22Rv1 (cell line): ENCODE measurements at regions not wholly inside any gene's neighbourhood (a gene's known extent, or its start where the extent isn't known, plus 50 kb on each side); places are given as distances from the start of the nearest gene placed in this dataset.

Experiments used
- ZFX ChIP-seq: fragments of 450-650 bp; IDR thresholded peaks from 2 replicates; pipeline ENCODE4 v1.6.1; 2017; ENCODE audit warnings: antibody characterized with exemption, borderline replicate concordance
- TF ChIP-seq, protein P1 (sequence below): fragments of 450-650 bp; IDR thresholded peaks from 2 replicates; pipeline ENCODE4 v1.5.1; 2017; ENCODE audit warnings: mild to moderate bottlenecking

DNA sequence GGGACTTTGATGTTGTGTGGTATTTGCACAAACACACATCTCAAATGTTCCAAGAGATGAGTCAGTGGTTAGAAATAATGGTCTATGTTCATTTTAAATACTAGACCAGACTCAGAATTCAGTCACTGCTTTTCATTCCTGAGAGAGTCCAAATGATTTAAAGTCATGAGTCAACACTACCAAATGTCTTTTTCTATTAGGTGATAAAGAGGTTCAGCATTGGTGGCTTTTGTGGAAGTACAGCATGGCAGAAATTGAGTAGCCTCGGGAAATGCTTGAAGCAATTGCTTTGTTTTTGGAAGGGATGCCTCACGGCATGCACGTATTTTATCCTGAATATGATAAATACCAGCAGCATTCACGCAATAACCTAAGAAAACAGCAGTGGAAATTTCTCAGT lies 115.7 kb downstream of the DIO2 start:
- TF ChIP-seq, protein P1, sequence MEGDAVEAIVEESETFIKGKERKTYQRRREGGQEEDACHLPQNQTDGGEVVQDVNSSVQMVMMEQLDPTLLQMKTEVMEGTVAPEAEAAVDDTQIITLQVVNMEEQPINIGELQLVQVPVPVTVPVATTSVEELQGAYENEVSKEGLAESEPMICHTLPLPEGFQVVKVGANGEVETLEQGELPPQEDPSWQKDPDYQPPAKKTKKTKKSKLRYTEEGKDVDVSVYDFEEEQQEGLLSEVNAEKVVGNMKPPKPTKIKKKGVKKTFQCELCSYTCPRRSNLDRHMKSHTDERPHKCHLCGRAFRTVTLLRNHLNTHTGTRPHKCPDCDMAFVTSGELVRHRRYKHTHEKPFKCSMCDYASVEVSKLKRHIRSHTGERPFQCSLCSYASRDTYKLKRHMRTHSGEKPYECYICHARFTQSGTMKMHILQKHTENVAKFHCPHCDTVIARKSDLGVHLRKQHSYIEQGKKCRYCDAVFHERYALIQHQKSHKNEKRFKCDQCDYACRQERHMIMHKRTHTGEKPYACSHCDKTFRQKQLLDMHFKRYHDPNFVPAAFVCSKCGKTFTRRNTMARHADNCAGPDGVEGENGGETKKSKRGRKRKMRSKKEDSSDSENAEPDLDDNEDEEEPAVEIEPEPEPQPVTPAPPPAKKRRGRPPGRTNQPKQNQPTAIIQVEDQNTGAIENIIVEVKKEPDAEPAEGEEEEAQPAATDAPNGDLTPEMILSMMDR = no peak
- TF ChIP-seq ZFX = no peak
